ENCODE measurements at regions not wholly inside any gene's neighbourhood (a gene's known extent, or its start where the extent isn't known, plus 50 kb on each side); places are given as distances from the start of the nearest gene placed in this dataset.

- TF ChIP-seq TCF7L2 (IDR thresholded peaks at IDR 0.05; ENCODE audit: borderline replicate concordance, extremely low read depth, insufficient read depth, insufficient read length) (no peak), CTCF (IDR thresholded peaks at IDR 0.05 in 2 of 3, conservative IDR thresholded peaks at IDR 0.05 in 1 of 3; ENCODE audit: borderline replicate concordance in 1 of 3, insufficient read depth in 1 of 3, low read depth in 2 of 3, low read length in 2 of 3) (no peak), POLR2AphosphoS5 (IDR thresholded peaks at IDR 0.05; ENCODE audit: low read depth, low read length) (no peak), SRF (IDR thresholded peaks at IDR 0.05; ENCODE audit: low read depth) (no peak), POLR2A (IDR thresholded peaks at IDR 0.05; ENCODE audit: borderline replicate concordance, extremely low read depth, insufficient read depth, insufficient read length) (no peak), EZH2 (IDR thresholded peaks at IDR 0.05) (no peak), SIN3A (IDR thresholded peaks at IDR 0.05; ENCODE audit: low read depth) (no peak), FOSL1 (IDR thresholded peaks at IDR 0.05; ENCODE audit: low read depth) (no peak), YY1 (IDR thresholded peaks at IDR 0.05; ENCODE audit: extremely low read depth, insufficient replicate concordance, low read depth, low read length) (no peak), JUND (IDR thresholded peaks at IDR 0.05) (no peak)
- TF ChIP-seq, protein P1, sequence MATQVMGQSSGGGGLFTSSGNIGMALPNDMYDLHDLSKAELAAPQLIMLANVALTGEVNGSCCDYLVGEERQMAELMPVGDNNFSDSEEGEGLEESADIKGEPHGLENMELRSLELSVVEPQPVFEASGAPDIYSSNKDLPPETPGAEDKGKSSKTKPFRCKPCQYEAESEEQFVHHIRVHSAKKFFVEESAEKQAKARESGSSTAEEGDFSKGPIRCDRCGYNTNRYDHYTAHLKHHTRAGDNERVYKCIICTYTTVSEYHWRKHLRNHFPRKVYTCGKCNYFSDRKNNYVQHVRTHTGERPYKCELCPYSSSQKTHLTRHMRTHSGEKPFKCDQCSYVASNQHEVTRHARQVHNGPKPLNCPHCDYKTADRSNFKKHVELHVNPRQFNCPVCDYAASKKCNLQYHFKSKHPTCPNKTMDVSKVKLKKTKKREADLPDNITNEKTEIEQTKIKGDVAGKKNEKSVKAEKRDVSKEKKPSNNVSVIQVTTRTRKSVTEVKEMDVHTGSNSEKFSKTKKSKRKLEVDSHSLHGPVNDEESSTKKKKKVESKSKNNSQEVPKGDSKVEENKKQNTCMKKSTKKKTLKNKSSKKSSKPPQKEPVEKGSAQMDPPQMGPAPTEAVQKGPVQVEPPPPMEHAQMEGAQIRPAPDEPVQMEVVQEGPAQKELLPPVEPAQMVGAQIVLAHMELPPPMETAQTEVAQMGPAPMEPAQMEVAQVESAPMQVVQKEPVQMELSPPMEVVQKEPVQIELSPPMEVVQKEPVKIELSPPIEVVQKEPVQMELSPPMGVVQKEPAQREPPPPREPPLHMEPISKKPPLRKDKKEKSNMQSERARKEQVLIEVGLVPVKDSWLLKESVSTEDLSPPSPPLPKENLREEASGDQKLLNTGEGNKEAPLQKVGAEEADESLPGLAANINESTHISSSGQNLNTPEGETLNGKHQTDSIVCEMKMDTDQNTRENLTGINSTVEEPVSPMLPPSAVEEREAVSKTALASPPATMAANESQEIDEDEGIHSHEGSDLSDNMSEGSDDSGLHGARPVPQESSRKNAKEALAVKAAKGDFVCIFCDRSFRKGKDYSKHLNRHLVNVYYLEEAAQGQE (IDR thresholded peaks at IDR 0.05; ENCODE audit: low read depth), result no peak
- TF ChIP-seq, protein P2, sequence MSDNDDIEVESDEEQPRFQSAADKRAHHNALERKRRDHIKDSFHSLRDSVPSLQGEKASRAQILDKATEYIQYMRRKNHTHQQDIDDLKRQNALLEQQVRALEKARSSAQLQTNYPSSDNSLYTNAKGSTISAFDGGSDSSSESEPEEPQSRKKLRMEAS (IDR thresholded peaks at IDR 0.05), result no peak
Observed at GRCh38 chr17:79369001-79369400, 241.8 kb downstream of the RBFOX3 start.
